Ascending aorta (tissue), 2 donors: ENCODE measurements at regions not wholly inside any gene's neighbourhood (a gene's known extent, or its start where the extent isn't known, plus 50 kb on each side); places are given as distances from the start of the nearest gene placed in this dataset.

Source experiments
- DNase-seq, 2 donors: peaks; one replicate each; pipeline ENCODE4 v3.0.0-alpha.2; 2019; ENCODE audit warnings: low spot score in 2 of 2
- H3K27ac ChIP-seq, 2 donors: fragments of 200-600 bp; sonication (generic); one replicate each; pipeline ENCODE4 v1.5.1; 2016 to 2017; ENCODE audit warnings: mild to moderate bottlenecking in 1 of 2
- H3K27me3 ChIP-seq: fragments of 200-600 bp; sonication (generic); one replicate; pipeline ENCODE4 v1.5.1; 2017
- H3K36me3 ChIP-seq, 2 donors: fragments of 200-600 bp; sonication (generic); one replicate each; pipeline ENCODE4 v1.5.1; 2016
- H3K4me1 ChIP-seq, 2 donors: fragments of 200-600 bp; sonication (generic); one replicate each; pipeline ENCODE4 v1.5.1; 2016 to 2017; ENCODE audit warnings: mild to moderate bottlenecking in 1 of 2
- H3K4me3 ChIP-seq, 2 donors: fragments of 200-600 bp; sonication (generic); one replicate each; pipeline ENCODE4 v1.5.1; 2016 to 2017; ENCODE audit warnings: mild to moderate bottlenecking in 1 of 2
- H3K9me3 ChIP-seq, 2 donors: fragments of 200-600 bp; sonication (generic); one replicate each; pipeline ENCODE4 v1.5.1; 2016
- CTCF ChIP-seq, 3 experiments: fragments of 200-600 bp in 2 of 3; fragments of 450-650 bp in 1 of 3; sonication (generic) in 2 of 3; IDR thresholded peaks; one replicate each; pipeline ENCODE4 v1.5.1; 2016 to 2019; ENCODE audit warnings: antibody characterized with exemption in 3 of 3, mild to moderate bottlenecking in 1 of 3, moderate library complexity in 1 of 3
- intact Hi-C: fragments of 100-400 bp; cut with DNase I; formaldehyde crosslinking; loops from one replicate; pipeline ENCODE4 v1.15.1; 2023

GRCh38 chr21:35614396-35614921 lies 445.9 kb downstream of the SETD4 start:
- Histone ChIP-seq H3K27ac (no peak overlapping the region), H3K9me3 (no peaks in the 10 kb centered on the region), H3K36me3 (no peaks in the 10 kb centered on the region), H3K4me3 (no peak overlapping the region), H3K27me3 (no peaks in the 10 kb centered on the region), H3K4me1 (no peaks in the 10 kb centered on the region)
- intact Hi-C loops: loop anchor here (10.0 kb wide), 1 partner anchor 870 kb away; no protein-coding TSS in a partner anchor
- DNase-seq: no peak
- no peak for TF ChIP-seq CTCF (IDR thresholded peaks at IDR 0.05)

- no peak for TF ChIP-seq CTCF (IDR thresholded peaks at IDR 0.05)
- H3K27me3 ChIP-seq: no peaks in the 10 kb centered on the region
- H3K9me3 ChIP-seq: no peaks in the 10 kb centered on the region
- no peak overlapping the region for H3K27ac ChIP-seq
- intact Hi-C loops: loop anchor here (10.0 kb wide), 1 partner anchor 867 kb away; no protein-coding TSS in a partner anchor
- DNase-seq: no peak
- no peak overlapping the region for H3K4me3 ChIP-seq
- H3K36me3 ChIP-seq: no peaks in the 10 kb centered on the region
- H3K4me1 ChIP-seq: no peaks in the 10 kb centered on the region
Observed at GRCh38 chr21:35611708-35612132, 448.6 kb downstream of the SETD4 start.

GRCh38 chr21:35609263-35609662 lies 451.1 kb downstream of the SETD4 start:
- Histone ChIP-seq H3K36me3 (no peaks in the 10 kb centered on the region), H3K27me3 (no peaks in the 10 kb centered on the region), H3K9me3 (no peaks in the 10 kb centered on the region), H3K4me1 (no peaks in the 10 kb centered on the region), H3K4me3 (no peak overlapping the region), H3K27ac (no peak overlapping the region)
- no peak for TF ChIP-seq CTCF (IDR thresholded peaks at IDR 0.05)
- intact Hi-C loops: no loop called here
- no peak for DNase-seq

- no peak for DNase-seq
- Histone ChIP-seq H3K27me3 (no peaks in the 10 kb centered on the region), H3K27ac (no peak overlapping the region), H3K36me3 (no peaks in the 10 kb centered on the region), H3K4me1 (no peaks in the 10 kb centered on the region), H3K9me3 (no peaks in the 10 kb centered on the region), H3K4me3 (no peak overlapping the region)
- no peak for TF ChIP-seq CTCF (IDR thresholded peaks at IDR 0.05)
- intact Hi-C loops: no loop called here
Observed at GRCh38 chr21:35607406-35607805, 452.9 kb downstream of the SETD4 start.

GRCh38 chr21:35606578-35606977 lies 453.7 kb downstream of the SETD4 start:
- H3K4me3 ChIP-seq: no peak overlapping the region
- intact Hi-C loops: no loop called here
- no peak for TF ChIP-seq CTCF (IDR thresholded peaks at IDR 0.05)
- H3K9me3 ChIP-seq: no peaks in the 10 kb centered on the region
- H3K27ac ChIP-seq: no peak overlapping the region
- DNase-seq: no peak
- no peaks in the 10 kb centered on the region for H3K36me3 ChIP-seq
- no peaks in the 10 kb centered on the region for H3K4me1 ChIP-seq
- H3K27me3 ChIP-seq: no peaks in the 10 kb centered on the region

- intact Hi-C loops: no loop called here
- no peak for DNase-seq
- H3K4me3 ChIP-seq: no peak overlapping the region
- no peaks in the 10 kb centered on the region for H3K9me3 ChIP-seq
- no peak for TF ChIP-seq CTCF (IDR thresholded peaks at IDR 0.05)
- no peaks in the 10 kb centered on the region for H3K27me3 ChIP-seq
- H3K36me3 ChIP-seq: no peaks in the 10 kb centered on the region
- H3K4me1 ChIP-seq: no peaks in the 10 kb centered on the region
- H3K27ac ChIP-seq: no peak overlapping the region
Observed at GRCh38 chr21:35606146-35606545, 454.2 kb downstream of the SETD4 start.
